ENCODE measurements at regions not wholly inside any gene's neighbourhood (a gene's known extent, or its start where the extent isn't known, plus 50 kb on each side); places are given as distances from the start of the nearest gene placed in this dataset.
"Not testable (repeated sequence)": the region's sequence is repeated elsewhere in the genome, so short reads cannot be mapped to it uniquely, and the experiment has no call there.

- intact Hi-C loops (cut with DNase I); DNase-seq: not testable (repeated sequence)
These were observed 147.5 kb upstream of the SOD1 start for GRCh38 chr21:31511999-31512398.

GRCh38 chr21:31511258-31511657 lies 148.2 kb upstream of the SOD1 start:
- intact Hi-C loops (cut with DNase I), result no loop called here
- DNase-seq, result no peak

DNA sequence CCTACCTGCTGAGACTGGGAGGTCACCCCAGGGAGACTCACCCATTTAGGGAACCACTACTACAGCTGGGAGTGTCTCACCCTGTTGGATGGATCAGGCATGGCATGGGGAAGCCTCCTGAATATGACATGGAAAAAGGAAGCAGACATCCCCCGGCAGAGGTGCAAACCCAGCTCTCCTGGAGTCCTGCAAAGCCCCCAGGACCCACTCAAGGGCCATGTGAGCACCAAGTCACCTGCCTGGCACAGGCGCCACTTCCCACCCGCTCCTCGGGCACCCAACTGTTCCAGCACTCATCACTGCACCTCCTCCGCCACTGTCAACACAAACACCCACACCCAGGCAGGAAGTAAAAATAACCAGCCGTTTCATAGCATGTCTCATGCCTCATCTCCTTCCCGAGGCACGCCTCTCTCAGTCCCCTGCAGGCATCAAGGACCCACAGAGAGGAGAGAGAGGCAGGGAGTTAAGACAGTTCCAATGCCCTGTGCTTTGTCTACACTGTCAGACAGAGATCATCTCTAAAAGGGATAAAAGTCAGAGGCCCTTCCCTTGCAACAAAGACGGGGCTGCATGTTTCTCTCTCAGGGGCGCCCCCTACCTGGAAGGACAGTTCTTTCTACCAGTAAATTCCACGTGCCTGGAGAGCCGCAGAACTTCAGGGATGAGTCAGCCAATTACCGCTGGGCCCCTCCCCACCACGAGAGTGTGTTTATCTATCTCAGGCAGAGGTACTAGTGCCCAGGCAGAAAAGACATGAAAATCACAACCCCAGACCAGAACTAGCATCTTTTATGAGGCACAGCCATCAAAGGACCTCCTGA lies 150.1 kb upstream of the SOD1 start:
- peak; percentile 38 to 90 (median 72) for DNase-seq
- intact Hi-C loops (cut with DNase I), result no loop called here

DNA sequence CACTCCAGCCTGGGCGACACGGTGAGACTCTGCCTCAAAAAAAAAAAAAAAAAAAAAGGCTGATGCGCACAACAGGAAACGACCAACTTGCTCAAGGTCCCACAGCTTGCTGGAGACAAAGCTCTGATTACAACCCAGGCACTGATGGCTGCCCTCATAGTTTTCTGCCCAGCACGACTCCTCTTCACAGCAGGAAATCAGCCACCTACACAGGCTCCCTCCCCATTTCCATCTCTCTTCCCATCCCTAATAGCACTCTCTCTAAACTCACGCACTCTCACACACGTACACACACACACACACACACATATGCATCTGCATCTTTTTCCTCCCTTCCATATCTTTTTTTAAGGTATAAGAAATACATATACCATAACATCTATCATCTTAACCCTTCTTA lies 153.5 kb upstream of the SOD1 start:
- intact Hi-C loops (cut with DNase I), result no loop called here
- DNase-seq, result no peak

GRCh38 chr21:31503939-31504338 lies 155.6 kb upstream of the SOD1 start:
- no peak for DNase-seq
- intact Hi-C loops (cut with DNase I), result no loop called here

DNA sequence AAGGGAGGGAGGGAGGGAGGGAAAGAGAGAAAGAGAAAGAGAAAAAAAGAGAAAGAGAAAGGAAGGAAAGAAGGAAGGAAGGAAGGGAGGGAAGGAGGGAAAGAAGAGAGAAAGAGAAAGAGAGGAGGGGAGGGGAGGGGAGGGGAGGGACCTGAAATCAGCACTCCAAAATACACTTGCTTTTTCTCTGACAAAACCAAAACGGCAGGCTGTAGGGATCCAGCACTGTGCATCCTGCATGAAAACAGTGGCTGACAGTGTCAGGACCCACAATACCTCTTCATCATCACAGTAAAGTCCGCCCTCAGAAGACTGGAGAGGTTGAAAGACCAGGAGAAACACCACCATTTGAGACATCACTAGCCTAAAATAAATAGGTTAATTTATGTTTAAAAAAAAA lies 156.0 kb upstream of the SOD1 start:
- intact Hi-C loops (cut with DNase I), result no loop called here
- DNase-seq, result no peak

GRCh38 chr21:31502537-31503143 lies 156.9 kb upstream of the SOD1 start:
- no peak for DNase-seq
- intact Hi-C loops (cut with DNase I), result no loop called here

DNA sequence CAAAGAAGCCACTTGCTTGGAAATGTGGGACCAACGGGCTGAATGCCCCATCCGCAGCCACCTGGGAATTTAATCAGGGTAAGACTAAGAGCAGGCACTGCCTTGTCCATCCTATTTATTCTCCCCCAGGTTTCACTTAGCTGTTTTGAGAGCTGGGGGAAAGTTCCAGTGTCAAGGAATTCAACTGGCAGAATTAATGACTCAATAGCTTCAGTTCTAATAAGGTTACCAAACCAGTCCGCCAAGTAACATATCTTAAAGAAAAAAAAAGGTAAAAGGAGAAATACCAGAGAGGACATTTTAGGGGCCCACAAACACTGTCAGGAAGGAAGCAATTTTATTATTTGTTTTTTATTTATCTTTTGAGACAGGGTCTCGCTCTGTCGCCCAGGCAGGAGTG lies 157.6 kb upstream of the SOD1 start:
- intact Hi-C loops (cut with DNase I), result no loop called here

DNA sequence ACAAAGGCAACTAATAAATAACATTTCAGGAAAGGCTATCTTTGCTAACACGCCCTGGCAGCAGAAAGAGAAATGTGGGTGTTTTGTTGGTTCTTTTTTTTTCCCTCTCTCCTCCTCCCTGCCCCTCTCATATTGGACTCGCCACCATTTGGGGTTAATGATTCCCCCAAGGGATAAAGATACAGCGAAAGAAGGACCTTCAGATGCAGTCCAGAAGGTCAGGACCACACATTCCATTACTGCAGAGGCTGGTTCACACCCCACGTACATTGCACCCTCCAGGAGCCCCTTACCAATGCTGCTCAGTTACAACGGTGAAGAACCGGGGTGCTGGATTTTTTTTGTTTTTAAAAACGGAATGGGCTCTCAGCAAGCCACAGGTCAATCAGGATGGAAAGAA lies 156.9 kb upstream of the TIAM1 start:
- intact Hi-C loops (cut with DNase I), result no loop called here
- DNase-seq, result no peak

More for the DNA sequence above, 157.6 kb upstream of the SOD1 start:
- no peak for DNase-seq

GRCh38 chr21:31500071-31500470 lies 156.0 kb upstream of the TIAM1 start:
- DNase-seq, result peak in 3 of 42 donors; percentile 19 to 31 (median 23)
- intact Hi-C loops (cut with DNase I), result no loop called here

- intact Hi-C loops (cut with DNase I), result no loop called here
- peak in 2 of 42 donors; percentile 20 to 52 for DNase-seq
These were observed 154.9 kb upstream of the TIAM1 start for GRCh38 chr21:31498985-31499384.

DNA sequence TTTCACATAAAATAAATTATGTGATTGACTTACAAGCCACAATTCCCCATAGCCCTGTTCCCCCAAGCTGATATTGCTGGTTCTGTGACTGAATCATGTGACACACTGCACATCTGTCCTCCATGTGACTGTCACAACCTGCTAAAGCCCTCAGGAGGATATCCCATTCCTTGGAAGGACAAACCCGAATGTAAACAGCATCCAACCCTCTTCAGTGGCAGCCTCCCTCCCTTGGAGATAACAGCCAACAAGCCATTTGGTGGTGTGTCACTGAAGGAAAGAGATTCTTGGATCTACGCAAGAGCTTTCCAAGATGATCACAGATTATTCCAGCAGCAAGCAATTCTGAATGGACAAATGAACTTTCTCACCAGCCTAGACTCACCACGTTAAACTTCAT lies 153.9 kb upstream of the TIAM1 start:
- DNase-seq, result no peak
- intact Hi-C loops (cut with DNase I), result no loop called here

GRCh38 chr21:31493350-31493880 lies 149.4 kb upstream of the TIAM1 start:
- intact Hi-C loops (cut with DNase I), result no loop called here

DNA sequence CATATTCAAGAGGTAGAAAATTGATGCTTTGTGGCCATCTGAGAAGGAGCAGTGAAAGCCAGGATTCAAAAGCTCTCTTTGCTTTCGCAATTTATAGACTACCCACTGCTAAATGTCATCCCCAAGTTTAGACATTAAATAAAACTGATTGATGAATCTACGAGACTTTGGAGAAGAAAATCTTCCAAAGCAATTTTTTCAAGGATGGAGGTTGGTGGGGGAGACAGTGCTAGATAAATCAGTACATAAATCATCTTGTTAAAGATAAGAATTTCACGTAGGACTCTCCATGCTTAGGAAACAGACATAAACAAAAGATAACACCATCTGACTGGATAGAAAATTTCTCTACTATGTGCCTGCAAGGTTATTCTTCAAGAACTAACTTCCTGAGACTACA lies 147.6 kb upstream of the TIAM1 start:
- no peak for DNase-seq
- intact Hi-C loops (cut with DNase I), result no loop called here

More at GRCh38 chr21:31493350-31493880, 149.4 kb upstream of the TIAM1 start:
- DNase-seq, result no peak

DNA sequence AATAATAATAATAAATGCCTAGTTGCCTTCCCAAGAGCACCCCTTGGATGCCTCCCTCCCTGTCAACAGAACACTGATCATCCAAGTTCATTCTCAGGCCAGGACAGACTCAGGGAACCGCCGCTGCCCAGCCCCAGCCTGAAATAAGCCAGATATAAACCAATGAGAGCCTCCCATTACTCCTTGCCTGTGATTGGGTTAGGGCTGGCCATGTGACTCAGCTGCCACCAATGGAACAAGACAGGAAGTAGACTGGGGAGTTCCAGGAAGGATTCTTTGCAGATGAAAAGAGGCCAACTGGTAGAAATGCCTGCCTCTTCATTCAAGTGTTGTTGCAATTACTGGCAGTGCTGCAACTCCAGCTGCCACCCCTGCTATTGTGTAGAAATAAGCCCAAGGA lies 146.4 kb upstream of the TIAM1 start:
- intact Hi-C loops (cut with DNase I), result no loop called here
- no peak for DNase-seq

DNA sequence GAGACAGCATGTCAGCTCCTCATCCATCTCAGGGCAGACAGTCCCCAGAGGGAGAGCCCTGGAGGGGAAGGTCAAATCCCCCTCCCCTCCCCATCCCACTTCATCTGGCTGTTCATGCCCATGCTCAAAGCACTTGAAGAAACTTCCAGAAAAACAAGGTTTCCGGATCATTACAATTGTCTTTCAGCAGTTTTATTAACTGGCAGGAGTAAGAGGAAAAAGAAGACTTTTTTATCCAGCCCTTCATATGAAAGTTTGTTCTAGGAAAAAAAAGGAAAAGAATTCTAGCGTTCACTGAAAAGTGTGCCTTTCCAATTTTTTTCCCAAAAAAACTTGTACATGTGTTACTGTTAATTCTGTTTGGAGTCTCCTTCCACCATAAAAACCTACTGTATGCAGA lies 145.7 kb upstream of the TIAM1 start:
- intact Hi-C loops (cut with DNase I), result no loop called here
- no peak for DNase-seq

DNA sequence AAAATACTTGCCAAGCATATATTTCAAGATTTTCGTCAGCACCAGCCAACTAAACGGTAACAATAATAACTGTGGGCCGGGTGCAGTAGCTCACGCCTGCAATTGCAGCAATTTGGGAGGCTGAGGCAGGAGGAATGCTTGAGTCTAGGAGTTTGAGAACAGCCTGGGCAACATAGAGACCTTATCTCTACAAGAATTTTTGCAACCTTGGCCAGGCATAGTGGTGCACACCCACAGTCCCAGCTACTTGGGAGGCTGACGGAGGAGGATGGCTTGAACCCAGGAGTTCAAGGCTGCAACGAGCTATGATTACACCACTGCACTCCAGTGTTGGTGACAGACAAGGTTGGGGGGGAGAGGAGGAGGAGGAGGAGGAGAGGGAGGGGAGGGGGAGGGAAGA lies 145.0 kb upstream of the TIAM1 start:
- intact Hi-C loops (cut with DNase I), result no loop called here
- no peak for DNase-seq

DNA sequence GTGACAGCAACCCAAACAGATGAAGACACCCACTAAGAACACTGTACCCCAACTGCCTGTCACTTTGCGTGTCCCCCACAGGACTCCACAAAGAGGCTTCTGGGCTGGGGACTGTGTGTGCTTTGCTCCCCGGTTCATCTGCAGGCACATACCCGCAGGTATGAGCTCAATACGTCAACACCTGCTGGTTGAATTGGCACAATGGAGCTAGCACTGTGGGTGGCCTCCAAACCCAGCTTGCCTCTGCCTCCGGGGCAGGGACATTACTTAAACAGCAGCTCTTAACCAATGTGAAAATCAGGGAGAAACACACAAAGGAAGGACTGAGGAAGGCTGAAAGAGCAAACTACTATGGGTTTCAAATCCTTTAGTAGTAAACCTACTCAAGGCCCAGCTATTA lies 140.2 kb upstream of the TIAM1 start:
- intact Hi-C loops (cut with DNase I), result no loop called here
- no peak for DNase-seq

GRCh38 chr21:31483146-31483545 lies 139.1 kb upstream of the TIAM1 start:
- intact Hi-C loops (cut with DNase I), result no loop called here
- no peak for DNase-seq

GRCh38 chr21:31482460-31482859 lies 138.4 kb upstream of the TIAM1 start:
- DNase-seq, result no peak
- intact Hi-C loops (cut with DNase I), result no loop called here

GRCh38 chr21:31480228-31480627 lies 136.2 kb upstream of the TIAM1 start:
- intact Hi-C loops (cut with DNase I), result no loop called here
- DNase-seq, result no peak

Data from head of caudate nucleus (tissue), 42 donors.